NCI-H748 treated with DMSO at 0.1 percent for 48 hours (cell line): ENCODE measurements at regions not wholly inside any gene's neighbourhood (a gene's known extent, or its start where the extent isn't known, plus 50 kb on each side); places are given as distances from the start of the nearest gene placed in this dataset.
"Not testable (repeated sequence)": the region's sequence is repeated elsewhere in the genome, so short reads cannot be mapped to it uniquely, and the experiment has no call there.

Source experiments
- DNase-seq: peaks from one replicate; lab custom pipeline; 2025; lab: John Stamatoyannopoulos, UW

DNA sequence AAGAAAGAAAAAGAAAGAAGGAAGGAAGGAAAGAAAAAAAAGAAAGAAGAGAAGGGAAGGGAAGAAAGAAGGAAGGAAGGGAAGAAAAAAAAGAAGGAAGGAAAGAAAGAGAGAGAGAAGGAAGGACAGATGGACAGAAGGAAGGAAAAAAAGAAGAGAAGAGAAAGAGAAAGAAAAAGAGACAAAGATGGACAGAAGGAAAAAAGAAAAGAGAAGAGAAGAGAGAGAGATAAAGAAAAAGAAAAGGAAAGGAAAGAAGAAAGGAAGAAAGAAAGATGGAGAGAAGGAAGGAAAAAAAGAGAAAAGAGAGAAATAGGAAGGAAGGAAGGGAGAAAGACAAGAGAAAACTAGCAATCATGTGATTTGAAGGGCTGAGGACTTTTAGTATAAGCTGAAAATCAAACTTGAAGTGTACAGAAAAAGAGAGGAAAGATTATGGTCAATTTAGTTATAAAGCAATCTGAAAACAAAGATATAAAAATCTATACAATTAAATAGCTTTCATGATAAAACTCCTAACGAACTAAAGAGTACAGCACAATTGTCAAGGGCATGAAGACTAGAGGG is 115.3 kb downstream of the LTN1 start:
- no peak for DNase-seq

DNA sequence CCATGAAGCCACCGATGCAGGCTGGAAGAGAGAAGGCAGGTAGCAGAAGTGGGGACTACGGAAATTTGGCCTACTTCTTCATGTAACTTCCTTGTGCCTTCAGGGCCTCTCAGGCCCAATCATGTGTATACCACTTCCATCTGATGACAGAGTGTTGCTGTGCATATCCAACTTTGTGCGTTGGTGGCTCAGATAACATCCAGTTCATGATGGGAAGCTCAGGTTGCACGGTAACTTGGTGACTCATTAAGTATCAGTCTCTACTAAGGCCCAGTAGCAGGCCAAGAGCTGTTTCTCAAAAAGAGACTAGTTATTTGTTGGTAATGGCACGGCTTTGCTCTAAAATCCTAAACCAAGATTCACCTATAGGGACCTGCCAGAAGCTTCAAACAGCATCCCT is 117.6 kb downstream of the LTN1 start:
- DNase-seq = no peak

DNA sequence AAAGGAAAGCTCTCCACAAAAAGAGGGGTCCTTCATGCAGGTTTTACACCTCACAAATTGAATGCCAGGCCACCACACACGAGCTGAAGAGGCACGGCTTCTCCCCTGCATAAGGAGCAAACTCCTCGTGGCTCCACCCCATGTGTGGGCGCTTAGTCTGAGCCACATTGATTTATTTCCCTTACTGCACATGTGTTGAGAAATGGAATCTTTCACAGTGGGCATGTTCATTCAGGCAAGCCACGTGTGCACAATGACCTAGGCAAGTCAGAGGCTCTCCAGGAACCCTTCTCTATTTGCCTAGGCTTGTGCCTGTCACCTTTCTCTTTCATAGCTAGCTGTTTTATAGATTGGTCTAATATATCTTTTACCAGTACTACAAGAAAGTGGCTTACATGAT is 120.5 kb downstream of the LTN1 start:
- no peak for DNase-seq

DNA sequence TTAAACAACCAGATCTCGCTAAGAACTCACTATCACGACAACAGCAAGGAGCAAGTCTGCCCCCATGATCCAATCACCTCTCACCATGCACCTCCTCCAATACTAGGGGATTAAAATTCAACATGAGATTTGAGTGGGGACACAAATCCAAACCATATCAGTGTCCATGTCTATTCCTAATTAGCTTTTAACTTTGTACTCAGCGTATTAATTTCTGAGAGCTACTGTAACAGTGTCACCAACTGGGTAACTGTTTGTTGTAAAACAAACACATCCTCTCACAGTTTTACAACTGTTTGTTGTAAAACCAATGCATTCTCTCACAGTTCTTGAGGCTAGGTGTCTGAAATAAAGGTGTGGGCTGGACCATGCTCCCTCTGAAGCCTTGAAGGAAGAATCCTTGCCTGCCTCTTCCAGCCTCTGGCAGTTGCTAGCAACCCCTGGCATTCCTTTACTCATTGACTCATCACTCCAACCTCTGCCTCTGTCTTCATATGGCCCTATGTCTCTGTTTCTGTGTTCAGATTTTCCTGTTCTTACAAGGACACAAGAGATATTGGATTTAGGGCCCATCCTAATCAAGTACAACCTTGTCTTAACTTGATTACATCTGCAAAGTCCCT is 121.2 kb downstream of the LTN1 start:
- DNase-seq = no peak

GRCh38 chr21:28867401-28867800 is 125.3 kb downstream of the LTN1 start:
- DNase-seq = no peak

DNA sequence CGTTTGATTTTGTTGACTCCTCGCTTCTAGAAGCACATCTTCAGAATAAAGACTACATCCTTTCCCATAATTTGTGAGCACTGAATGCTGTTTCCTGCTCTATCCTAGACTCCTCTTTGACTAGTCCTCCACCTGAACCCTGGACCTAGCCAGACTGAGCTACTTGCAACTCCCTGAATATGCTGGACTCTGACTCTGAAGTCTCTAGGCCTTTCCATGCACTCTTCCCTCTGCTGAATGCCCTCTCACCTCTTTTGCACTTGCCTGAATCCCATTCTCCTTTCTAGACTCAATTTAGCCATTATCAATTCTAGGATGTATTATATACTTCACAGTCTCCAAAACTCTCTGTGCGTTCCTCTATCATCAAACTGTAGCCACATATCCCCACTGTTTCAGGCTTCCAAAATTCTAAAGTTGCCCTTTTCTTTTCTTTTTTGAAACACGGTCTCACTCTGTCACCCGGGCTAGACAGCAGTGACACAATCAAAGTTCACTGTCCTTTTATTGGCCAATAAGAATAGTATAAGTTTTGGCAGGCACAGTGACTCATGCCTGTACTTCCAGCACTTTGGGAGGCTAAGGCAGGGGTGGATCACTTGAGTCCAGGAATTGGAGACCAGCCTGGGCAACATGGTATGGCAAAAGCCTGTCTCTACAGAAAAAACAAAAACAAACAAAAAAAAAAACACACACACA is 127.0 kb downstream of the LTN1 start:
- no peak for DNase-seq

DNA sequence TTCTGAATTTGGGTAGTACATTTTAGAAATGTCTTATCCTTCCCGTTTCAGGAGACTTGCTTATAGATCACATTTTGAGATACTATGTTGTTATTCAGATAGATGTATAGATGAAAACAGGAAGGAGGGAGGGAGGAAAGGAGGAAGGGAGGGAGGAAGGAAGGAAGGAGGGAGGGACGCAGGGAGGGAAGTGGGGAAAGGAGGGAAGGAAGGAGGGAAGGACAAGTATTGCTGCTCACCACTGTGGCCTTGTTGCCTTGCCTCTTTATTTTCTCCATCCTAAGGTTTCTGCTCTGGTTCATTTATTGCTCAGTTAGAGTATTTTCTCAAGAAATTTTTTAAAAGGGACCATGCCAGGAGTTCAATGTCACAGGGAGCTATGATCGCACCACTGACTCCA is 134.3 kb downstream of the LTN1 start:
- DNase-seq = no peak

DNA sequence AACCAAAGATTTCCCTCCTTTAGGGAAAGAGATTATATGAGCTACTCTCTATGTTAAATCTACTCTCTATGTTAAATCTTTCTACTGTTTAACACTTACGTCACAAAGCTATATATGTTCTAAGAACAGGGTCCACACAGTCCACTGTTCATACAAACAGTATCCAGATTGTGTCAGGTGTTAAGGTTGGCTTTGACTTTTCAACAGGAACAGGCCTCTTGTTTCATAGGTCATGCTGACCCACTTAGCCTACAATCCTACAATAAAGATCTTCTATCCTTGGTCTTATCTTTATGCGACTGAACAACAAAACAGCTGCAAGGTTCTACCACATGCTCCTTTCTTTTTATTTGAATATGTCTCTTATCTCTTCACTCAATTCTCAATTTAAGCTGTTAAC is 134.9 kb downstream of the LTN1 start:
- DNase-seq = no peak

DNA sequence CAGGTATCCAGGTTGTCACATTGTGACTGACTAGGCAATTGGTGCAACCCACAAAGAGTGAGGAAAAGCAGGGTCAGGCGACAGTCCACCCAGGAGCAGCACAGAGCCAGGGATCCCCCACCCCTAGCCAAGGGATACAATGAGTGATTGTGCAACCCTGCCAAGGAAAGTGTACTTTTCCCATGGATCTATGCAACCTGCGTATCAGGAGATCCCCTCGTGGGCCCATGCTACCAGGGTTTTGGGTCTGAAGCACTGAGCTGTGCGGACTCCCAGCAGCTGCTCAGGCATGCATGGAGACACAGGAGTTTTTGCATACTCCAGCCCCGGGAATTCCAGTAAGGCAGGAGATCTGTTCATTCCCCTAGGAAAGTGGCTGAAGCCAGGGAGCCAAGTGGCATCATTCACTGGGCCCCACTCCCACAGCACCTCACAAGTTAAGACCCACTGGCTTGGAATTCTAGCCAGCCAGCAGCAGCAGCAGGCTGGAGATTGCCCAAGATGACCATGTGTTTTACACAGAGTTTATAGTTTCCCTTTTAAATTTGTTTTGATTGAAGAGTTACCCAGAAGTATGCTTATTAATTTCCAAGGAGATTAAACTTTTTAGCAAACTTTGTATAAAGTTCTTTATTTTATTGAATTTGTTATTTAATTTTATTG is 136.0 kb downstream of the LTN1 start:
- DNase-seq = no peak

DNA sequence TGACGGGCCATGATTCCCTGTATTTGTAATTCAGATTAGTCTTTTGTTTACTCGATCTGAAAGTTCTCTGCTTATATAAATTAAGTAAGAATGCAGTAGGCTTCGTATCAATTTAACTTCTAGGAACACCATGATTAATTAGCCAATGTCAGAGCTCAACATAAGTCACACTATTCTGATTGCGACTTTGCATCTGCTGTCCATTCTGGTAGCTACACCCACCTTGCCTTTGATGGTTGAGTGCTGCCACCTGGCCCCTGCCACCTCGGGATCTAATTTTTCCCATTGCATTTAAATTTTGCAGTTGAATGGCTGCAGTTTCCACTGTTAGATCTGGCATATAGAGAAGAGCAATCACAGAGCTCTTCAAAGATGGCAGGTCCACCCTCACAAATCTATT is 140.0 kb downstream of the LTN1 start:
- no peak for DNase-seq

DNA sequence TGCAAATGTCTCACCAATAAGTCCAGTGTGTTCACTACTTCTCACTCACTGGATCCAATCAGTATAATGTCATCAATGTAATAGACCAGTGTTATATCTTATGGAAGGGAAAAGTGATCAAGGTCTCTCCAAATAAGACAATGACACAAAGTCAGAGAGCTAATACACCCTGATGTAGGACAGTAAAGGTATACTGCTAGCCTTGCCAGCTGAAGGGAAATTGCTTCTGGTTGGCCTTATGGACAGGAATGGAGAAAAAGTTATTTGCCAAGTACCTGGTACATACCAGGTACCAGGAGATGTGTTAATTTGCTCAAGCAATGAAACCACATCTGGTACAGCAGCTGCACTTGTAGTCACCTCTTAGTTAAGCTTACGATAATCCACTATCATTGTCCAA is 141.0 kb downstream of the LTN1 start:
- no peak for DNase-seq

DNA sequence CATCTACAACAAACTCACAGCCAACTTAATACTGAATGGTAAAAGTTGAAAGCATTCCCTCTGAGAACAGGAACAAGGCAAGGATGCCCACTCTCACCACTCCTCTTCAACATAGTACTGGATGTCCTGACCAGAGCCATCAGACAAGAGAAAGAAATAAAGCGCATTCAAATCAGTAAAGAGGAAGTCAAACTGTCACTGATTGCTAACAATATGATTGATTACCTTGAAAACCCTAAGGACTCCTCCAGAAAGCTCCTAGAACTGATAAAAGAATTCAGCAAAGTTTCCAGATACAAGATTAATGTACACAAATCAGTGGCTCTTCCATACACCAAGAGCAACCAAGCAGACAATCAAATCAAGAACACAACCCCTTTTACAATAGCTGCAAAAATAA is 153.4 kb downstream of the LTN1 start:
- DNase-seq = not testable (repeated sequence)

GRCh38 chr21:28837426-28837825 is 155.3 kb downstream of the LTN1 start:
- not testable (repeated sequence) for DNase-seq

GRCh38 chr21:28836588-28836987 is 156.1 kb downstream of the LTN1 start:
- not testable (repeated sequence) for DNase-seq

GRCh38 chr21:28834335-28835238 is 158.1 kb downstream of the LTN1 start:
- no peak for DNase-seq

- no peak for DNase-seq
Measured at GRCh38 chr21:28833609-28834008, 159.1 kb downstream of the LTN1 start.

- no peak for DNase-seq
Measured at GRCh38 chr21:28833182-28833581, 159.5 kb downstream of the LTN1 start.

DNA sequence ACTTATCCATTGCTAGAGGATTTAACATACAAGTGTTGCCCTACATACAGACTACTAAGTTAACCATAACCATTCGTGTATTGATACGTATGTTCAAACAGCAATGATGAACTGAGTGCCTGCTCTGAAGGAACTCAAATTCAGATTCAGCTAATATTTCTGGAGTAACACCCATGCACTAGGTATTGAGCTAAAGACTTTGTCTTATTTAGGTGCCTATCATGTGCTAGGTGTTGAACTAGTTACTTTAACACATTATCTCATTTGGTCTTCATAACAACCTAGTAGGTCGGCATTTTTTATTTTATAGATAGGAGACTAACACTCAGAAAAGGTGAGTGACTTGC is 160.0 kb downstream of the LTN1 start:
- no peak for DNase-seq

GRCh38 chr21:28832013-28832714 is 160.5 kb downstream of the LTN1 start:
- DNase-seq = no peak

- DNase-seq = no peak
Measured at GRCh38 chr21:28828981-28829380, 163.7 kb downstream of the LTN1 start.

GRCh38 chr21:28828021-28828420 is 164.7 kb downstream of the LTN1 start:
- no peak for DNase-seq

DNA sequence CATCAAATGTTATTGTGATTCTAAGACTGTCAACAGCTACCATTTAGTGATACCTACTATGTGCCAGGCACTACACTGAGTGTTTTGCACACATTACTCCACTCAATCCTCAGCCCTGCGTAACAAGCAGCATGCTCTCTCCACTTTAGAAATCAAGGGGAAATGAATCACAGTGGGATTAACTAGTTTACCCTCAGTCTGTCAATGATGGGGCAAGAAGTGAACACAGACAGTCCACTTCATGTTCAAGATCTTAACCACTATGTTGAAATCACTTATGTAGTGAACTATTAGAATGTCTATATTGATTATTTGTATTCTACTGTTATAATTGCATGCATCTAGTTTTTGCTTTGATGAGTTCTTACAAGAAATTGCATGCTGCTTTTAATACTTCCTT is 165.3 kb downstream of the LTN1 start:
- DNase-seq = no peak
